Mucosa of rectum (tissue), 2 donors: ENCODE measurements at regions not wholly inside any gene's neighbourhood (a gene's known extent, or its start where the extent isn't known, plus 50 kb on each side); places are given as distances from the start of the nearest gene placed in this dataset.
"Not testable (repeated sequence)": the region's sequence is repeated elsewhere in the genome, so short reads cannot be mapped to it uniquely, and the experiment has no call there.

Experiments used
- H3K27ac ChIP-seq, 2 donors: one replicate each; pipeline ENCODE4 v1.7.0; 2013; ENCODE audit warnings: inconsistent platforms in 2 of 2, low read depth in 2 of 2, low read length in 2 of 2
- H3K27me3 ChIP-seq, 2 donors: one replicate each; pipeline ENCODE4 v1.7.0; 2013; ENCODE audit warnings: low read length in 2 of 2; ENCODE audit not compliant: control insufficient read depth in 2 of 2, insufficient read depth in 2 of 2
- H3K36me3 ChIP-seq, 2 donors: one replicate each; pipeline ENCODE4 v1.7.0; 2013; ENCODE audit warnings: low read length in 2 of 2; ENCODE audit not compliant: control insufficient read depth in 2 of 2, insufficient read depth in 2 of 2
- H3K4me1 ChIP-seq, 2 donors: one replicate each; pipeline ENCODE4 v1.7.0; 2013; ENCODE audit warnings: low read length in 2 of 2, mild to moderate bottlenecking in 1 of 2; ENCODE audit not compliant: control insufficient read depth in 2 of 2, insufficient read depth in 2 of 2
- H3K4me3 ChIP-seq, 2 donors: one replicate each; pipeline ENCODE4 v1.7.0; 2013; ENCODE audit warnings: low read length in 2 of 2
- H3K9ac ChIP-seq, 2 donors: one replicate each; pipeline ENCODE4 v1.7.0; 2013; ENCODE audit warnings: low read length in 2 of 2, low read depth in 1 of 2, mild to moderate bottlenecking in 1 of 2
- H3K9me3 ChIP-seq, 2 donors: one replicate each; pipeline ENCODE4 v1.7.0; 2013; ENCODE audit warnings: low read length in 2 of 2; ENCODE audit not compliant: control insufficient read depth in 2 of 2
- donor health status: healthy.
- donor health status: Normal muscosa, but diverticular disease.

GRCh38 chr11:97007283-97007682, 617.5 kb downstream of the JRKL start:
- no peaks in the 10 kb centered on the region for H3K4me1 ChIP-seq
- no peaks in the 10 kb centered on the region for H3K36me3 ChIP-seq
- H3K9ac ChIP-seq = no peak overlapping the region
- H3K27me3 ChIP-seq = no peaks in the 10 kb centered on the region
- H3K4me3 ChIP-seq = no peak overlapping the region
- no peak overlapping the region for H3K27ac ChIP-seq
- H3K9me3 ChIP-seq = no peaks in the 10 kb centered on the region

DNA sequence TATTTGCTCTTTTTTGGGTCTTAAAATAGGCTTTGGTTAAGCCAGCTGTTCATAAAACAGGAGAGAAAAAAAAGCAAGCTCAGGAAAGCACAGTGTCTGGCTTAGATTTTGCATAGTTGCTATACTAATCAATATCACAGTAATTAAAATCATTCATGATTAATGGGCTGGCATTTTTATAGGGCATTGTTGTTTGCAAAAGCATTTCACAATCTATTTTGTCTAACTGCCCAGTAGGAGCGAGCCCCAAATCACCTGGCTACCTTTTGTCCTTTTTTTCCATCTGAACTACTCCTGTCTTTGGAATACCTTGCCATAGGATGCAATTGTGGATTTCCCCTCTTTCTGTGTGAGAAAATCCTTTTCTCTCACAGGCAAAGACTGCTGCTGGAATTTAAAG, 619.8 kb downstream of the JRKL start:
- Histone ChIP-seq H3K9me3 (no peaks in the 10 kb centered on the region), H3K9ac (no peak overlapping the region), H3K4me1 (no peaks in the 10 kb centered on the region), H3K36me3 (no peaks in the 10 kb centered on the region), H3K4me3 (no peak overlapping the region), H3K27me3 (no peaks in the 10 kb centered on the region), H3K27ac (no peak overlapping the region)

DNA sequence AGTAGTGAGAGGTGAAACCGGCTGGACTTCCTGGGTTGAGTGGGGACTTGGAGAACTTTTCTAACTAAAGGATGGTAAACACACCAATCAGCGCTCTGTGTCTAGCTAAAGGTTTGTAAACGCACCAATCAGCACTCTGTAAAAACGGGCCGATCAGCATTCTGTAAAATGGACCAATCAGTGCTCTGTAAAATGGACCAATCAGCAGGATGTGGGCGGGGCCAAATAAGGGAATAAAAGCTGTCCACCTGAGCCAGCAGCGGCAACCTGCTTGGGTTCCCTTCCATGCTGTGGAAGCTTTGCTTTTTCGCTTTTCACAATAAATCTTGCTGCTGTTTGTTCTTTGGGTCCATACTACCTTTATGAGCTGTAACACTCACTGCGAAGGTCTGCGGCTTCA, 621.2 kb downstream of the JRKL start:
- H3K36me3 ChIP-seq, H3K9ac ChIP-seq, H3K4me3 ChIP-seq, H3K27me3 ChIP-seq, H3K9me3 ChIP-seq, H3K4me1 ChIP-seq, H3K27ac ChIP-seq: not testable (repeated sequence)

DNA sequence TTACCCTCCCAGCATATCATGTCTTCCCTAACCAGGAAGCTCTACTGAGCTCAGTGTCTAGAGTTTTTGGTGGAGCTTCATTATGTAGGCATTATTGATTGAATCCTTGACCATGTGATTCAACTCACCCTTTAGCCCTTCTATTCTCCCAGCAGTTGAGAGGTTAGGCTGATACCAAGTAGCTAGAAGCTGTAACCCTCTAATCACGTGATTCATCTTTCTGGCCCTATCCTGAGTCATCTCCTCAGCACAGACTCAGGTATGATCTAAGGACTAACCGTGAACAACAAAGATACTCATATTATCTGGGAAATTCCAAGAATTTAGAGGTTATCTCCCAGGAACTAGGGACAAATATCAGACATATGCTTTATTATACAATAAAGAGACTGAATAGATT, 625.5 kb downstream of the JRKL start:
- H3K9ac ChIP-seq = no peak overlapping the region

GRCh38 chr11:97019305-97019704, 629.5 kb downstream of the JRKL start:
- peaks cover 0 to 3% of the 10 kb centered on the region in 2 donors for H3K9me3 ChIP-seq
- no peak overlapping the region for H3K27ac ChIP-seq
- H3K4me3 ChIP-seq = no peak overlapping the region
- H3K27me3 ChIP-seq = no peaks in the 10 kb centered on the region
- no peak overlapping the region for H3K9ac ChIP-seq
- H3K4me1 ChIP-seq = no peaks in the 10 kb centered on the region
- no peaks in the 10 kb centered on the region for H3K36me3 ChIP-seq

More for the DNA sequence above, 625.5 kb downstream of the JRKL start:
- H3K27ac ChIP-seq = no peak overlapping the region
- no peaks in the 10 kb centered on the region for H3K36me3 ChIP-seq
- H3K4me3 ChIP-seq = no peak overlapping the region
- no peaks in the 10 kb centered on the region for H3K4me1 ChIP-seq
- H3K27me3 ChIP-seq = no peaks in the 10 kb centered on the region
- peaks cover 0 to 3% of the 10 kb centered on the region in 2 donors for H3K9me3 ChIP-seq

DNA sequence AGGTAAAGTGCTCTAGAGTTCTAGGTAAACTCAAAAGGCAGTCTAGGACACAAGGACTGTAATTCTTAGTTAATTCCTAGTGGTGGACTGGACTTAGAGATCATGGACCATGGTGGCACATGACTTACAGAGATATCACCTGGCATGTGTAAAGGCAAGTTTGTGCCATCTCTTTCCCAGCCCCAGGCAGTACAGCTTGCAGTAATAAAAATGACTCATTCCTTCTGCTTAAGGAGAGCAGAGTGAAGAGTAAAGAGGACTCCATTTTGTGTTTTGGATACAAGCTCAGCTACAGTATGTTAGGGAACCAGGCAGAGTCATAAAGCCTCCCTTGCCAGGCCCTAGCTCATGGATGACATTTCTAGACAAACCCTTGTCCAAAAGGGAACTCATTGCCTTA, 629.9 kb downstream of the JRKL start:
- Histone ChIP-seq H3K4me1 (no peaks in the 10 kb centered on the region), H3K27me3 (no peaks in the 10 kb centered on the region), H3K9me3 (peaks cover 0 to 3% of the 10 kb centered on the region in 2 donors), H3K4me3 (no peak overlapping the region), H3K27ac (no peak overlapping the region), H3K9ac (no peak overlapping the region), H3K36me3 (no peaks in the 10 kb centered on the region)

GRCh38 chr11:97022955-97023354, 633.1 kb downstream of the JRKL start:
- no peaks in the 10 kb centered on the region for H3K4me1 ChIP-seq
- no peak overlapping the region for H3K4me3 ChIP-seq
- no peak overlapping the region for H3K9ac ChIP-seq
- no peaks in the 10 kb centered on the region for H3K36me3 ChIP-seq
- H3K27me3 ChIP-seq = no peaks in the 10 kb centered on the region
- H3K27ac ChIP-seq = no peak overlapping the region
- H3K9me3 ChIP-seq = no peaks in the 10 kb centered on the region

DNA sequence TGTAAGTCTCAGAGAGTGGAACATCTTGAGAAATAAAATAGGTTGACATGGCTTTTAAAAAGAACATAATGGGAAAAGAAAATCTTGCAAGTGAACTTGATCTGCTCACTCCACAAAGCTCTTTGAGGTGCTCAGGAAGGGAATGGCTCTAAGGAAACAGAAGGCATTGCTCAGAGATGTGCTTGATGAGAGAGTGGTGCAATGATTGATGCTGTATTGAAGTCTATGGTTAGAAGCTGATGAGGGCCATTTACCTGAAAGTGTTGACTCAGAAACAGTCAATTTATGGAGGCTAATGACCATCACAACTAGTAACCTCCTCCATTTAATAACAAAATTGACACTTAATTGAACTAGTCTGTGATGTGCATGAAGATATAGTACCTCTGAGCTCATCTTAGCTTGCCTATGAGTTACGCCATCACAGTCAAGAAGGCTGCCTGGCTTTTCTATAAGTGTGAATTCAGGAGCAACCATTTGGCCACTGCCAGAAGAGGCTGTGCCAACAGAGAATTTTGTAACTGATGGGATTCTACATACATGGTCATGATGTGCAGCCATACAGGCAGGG, 639.1 kb downstream of the JRKL start:
- Histone ChIP-seq H3K4me3 (no peak overlapping the region), H3K9me3 (no peaks in the 10 kb centered on the region), H3K36me3 (no peaks in the 10 kb centered on the region), H3K27me3 (no peaks in the 10 kb centered on the region), H3K4me1 (no peaks in the 10 kb centered on the region), H3K9ac (no peak overlapping the region), H3K27ac (no peak overlapping the region)

DNA sequence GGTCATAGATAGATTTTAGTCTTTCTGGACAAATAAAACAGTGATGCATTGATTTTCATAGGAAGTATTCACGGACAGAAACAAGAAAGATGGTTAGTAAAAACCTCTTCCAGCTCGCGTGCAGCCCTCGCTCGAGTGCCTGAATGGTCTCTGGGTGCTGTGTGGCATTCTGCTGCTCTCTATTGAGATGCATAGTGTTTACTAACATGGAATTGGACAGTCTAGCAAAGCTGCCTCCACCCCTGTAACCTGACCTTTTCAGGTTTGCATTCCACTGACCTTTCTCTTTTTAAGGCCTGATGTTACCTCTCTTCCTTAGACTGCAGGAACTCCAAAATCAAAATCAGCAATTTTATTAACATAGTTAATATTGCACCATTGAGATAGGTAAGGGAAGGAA, 643.4 kb downstream of the JRKL start:
- no peaks in the 10 kb centered on the region for H3K4me1 ChIP-seq
- no peaks in the 10 kb centered on the region for H3K36me3 ChIP-seq
- H3K27me3 ChIP-seq = no peaks in the 10 kb centered on the region
- H3K9ac ChIP-seq = no peak overlapping the region
- H3K4me3 ChIP-seq = no peak overlapping the region
- H3K9me3 ChIP-seq = no peaks in the 10 kb centered on the region
- H3K27ac ChIP-seq = no peak overlapping the region

- Histone ChIP-seq H3K36me3 (no peaks in the 10 kb centered on the region), H3K9ac (no peak overlapping the region), H3K27me3 (no peaks in the 10 kb centered on the region), H3K4me1 (no peaks in the 10 kb centered on the region), H3K4me3 (no peak overlapping the region), H3K9me3 (no peaks in the 10 kb centered on the region), H3K27ac (no peak overlapping the region)
Observed at GRCh38 chr11:97048481-97048880, 658.7 kb downstream of the JRKL start.

- H3K4me3 ChIP-seq = no peak overlapping the region
- no peak overlapping the region for H3K27ac ChIP-seq
- no peak overlapping the region for H3K9ac ChIP-seq
- H3K36me3 ChIP-seq = no peaks in the 10 kb centered on the region
- H3K4me1 ChIP-seq = no peaks in the 10 kb centered on the region
- no peaks in the 10 kb centered on the region for H3K9me3 ChIP-seq
- H3K27me3 ChIP-seq = no peaks in the 10 kb centered on the region
Observed at GRCh38 chr11:97060184-97060583, 670.4 kb downstream of the JRKL start.
